ENCODE measurements at regions not wholly inside any gene's neighbourhood (a gene's known extent, or its start where the extent isn't known, plus 50 kb on each side); places are given as distances from the start of the nearest gene placed in this dataset.
"Not testable (repeated sequence)": the region's sequence is repeated elsewhere in the genome, so short reads cannot be mapped to it uniquely, and the experiment has no call there.

- no peak for DNase-seq
These were observed 220.6 kb downstream of the PTGER3 start for GRCh38 chr1:70827030-70827429.

DNA sequence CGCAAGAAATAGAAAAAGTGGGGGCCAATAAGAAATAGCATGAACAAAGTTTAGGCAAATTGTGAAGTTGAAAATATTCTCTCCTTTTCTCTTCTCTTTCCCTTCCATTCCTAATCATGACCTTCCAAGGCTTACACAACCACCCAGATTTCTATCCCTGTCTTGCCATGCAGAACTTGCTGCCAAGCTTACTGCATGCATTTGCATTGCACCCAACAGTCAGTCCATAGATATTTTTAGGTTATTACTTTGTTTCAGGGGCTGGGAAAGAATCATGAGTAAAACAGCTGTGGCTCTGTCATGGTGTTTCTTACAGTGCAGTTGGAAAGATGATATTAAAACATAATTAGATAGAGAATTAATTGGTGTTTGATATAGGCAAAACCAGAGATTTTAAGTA is 219.4 kb downstream of the PTGER3 start:
- no peak for DNase-seq

DNA sequence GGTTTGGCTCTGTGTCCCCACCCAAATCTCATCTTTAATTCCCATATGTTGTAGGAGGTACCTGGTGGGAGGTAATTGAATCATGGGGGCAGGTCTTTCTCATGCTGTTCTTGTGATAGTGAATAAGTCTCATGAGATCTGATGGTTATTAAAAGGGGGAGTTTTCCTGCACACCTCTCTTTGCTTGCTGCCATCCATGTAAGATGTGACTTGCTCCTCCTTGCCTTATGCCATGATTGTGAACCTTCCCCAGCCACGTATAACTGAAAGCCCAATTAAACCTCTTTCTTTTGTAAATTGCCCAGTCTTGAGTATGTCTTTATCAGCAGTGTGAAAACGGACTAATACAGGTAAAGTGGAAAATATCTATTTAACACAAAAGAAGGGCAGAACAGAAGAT is 213.3 kb downstream of the PTGER3 start:
- DNase-seq: not testable (repeated sequence)

GRCh38 chr1:70836456-70836855 is 211.2 kb downstream of the PTGER3 start:
- no peak for DNase-seq

DNA sequence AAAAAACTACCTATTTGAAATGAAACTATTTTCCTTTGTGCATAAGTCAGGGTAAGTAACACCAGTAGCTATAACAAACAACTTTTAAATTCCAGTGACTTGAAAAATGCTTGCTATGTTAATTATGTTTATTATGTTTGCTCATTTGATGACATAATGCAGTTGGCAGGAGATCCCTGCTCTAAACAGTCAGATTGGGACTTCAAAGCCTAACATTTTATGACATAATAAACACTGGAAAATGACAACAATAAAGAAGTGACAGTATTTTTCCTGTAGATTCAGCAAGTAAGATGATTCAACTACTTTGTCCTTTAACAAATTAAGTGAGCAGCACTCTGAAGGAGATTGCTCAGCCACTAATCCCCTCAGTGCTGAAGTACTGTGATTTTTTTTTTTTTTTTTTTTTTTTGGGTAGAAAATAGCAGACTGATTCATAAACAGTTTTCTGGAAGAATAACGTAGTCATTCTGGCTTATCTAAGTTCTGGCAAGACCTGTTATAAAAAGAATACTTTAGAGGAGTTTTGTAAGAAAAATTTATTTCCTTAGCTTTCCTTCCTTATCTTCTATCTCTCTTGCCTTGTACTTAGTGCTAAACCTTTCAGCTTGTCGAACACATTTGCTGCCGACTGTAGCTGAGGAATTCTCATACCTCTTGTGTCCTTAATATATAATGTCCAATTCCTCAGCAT is 207.2 kb downstream of the PTGER3 start:
- no peak for DNase-seq

- DNase-seq: no peak
These were observed 205.1 kb downstream of the PTGER3 start for GRCh38 chr1:70842562-70842961.

- DNase-seq: no peak
These were observed 204.2 kb downstream of the PTGER3 start for GRCh38 chr1:70843452-70843851.

GRCh38 chr1:70847013-70847412 is 200.6 kb downstream of the PTGER3 start:
- no peak for DNase-seq

- DNase-seq: no peak
These were observed 192.4 kb downstream of the PTGER3 start for GRCh38 chr1:70855203-70855602.

DNA sequence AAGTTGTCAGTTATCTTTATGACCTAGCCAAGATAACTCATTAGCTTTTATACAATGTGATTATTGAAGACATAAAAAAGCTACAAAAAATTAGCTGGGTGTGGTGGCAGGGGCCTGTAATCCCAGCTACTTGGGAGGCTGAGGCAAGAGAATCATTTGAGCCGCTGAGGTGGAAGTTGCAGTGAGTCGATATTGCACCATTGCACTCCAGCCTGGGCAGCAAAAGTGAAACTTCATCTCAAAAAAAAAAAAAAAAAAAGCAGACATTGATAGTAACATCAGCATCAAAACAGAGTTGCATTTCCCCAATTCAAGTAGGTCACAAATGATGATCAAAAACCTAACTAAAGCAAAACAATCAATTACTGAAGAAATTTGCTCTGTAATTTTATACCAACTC is 191.4 kb downstream of the PTGER3 start:
- DNase-seq: no peak

DNA sequence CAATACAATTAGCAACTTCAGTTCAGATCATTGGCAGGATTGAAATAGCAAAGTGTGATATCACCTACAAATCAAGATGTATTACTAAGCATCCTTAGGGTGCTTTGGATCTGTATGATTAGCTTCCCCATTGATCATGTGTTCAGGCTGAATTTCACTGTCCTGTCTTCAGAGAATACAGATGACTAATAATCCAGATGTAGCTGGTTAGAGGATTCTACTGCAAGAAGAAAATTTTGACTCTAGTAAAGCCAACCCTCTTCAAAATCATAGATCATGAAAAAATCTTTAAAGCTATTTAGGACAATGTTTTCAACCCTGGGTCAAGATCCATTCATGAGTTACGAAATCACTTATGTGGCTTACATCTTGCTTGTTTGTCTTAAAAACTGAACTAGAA is 184.4 kb downstream of the PTGER3 start:
- no peak for DNase-seq

GRCh38 chr1:70864302-70864701 is 183.3 kb downstream of the PTGER3 start:
- no peak for DNase-seq

DNA sequence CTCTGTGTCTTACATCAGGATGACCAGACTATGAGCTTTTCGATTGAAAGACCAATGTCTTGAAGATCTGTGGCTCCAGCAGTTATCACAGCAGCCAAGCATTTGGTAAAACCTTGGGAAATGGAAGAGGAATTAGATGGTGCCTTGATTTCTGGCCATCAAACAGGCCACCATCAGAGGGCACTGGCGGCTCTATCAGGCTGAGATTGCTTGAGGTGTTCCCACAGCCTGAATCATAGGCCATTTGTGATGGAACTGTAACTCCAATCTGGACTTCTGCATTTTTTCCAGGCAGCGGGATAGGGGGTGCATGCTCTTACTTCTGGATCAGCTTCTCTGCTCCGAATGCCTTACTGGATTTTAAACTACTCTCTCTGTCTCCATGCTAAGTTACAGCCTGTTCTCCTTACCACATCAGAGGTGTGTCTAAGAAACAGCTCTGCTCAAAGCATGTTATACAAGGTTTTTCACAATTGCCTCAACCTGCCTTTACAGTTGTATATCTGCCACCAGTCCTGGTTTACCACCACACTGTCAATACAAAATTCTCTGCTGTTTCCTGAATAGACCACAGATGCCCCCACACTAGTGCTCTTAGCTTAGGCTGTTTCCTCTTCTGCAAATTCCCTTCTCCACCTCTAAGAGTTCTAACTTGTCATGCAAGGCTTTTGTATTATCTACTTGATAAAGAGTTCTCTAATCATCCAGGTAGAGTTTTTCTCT is 180.9 kb downstream of the PTGER3 start:
- DNase-seq: no peak

- no peak for DNase-seq
These were observed 175.8 kb downstream of the PTGER3 start for GRCh38 chr1:70871790-70872189.

- DNase-seq: no peak
These were observed 173.6 kb downstream of the PTGER3 start for GRCh38 chr1:70874063-70874462.

DNA sequence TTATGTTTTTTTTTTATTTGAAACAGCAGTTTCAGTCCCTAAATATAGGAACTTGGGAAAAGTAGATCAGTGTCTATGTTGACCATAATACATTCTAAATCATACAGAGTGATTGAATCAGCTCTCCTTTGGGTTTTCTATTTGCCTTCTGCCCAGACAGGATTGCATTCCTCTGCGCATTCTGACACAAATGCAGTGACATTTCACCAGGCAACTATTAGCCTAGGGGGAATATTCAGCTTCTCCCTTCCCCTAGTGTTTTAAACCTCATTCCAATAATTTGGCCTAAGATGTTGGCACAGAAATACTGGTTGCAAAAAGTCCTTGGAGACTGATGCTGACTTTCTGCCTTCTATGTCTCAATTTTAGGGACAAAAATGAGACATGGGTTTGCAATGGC is 172.8 kb downstream of the PTGER3 start:
- DNase-seq: no peak

- no peak for DNase-seq
These were observed 170.3 kb downstream of the PTGER3 start for GRCh38 chr1:70877343-70877742.

DNA sequence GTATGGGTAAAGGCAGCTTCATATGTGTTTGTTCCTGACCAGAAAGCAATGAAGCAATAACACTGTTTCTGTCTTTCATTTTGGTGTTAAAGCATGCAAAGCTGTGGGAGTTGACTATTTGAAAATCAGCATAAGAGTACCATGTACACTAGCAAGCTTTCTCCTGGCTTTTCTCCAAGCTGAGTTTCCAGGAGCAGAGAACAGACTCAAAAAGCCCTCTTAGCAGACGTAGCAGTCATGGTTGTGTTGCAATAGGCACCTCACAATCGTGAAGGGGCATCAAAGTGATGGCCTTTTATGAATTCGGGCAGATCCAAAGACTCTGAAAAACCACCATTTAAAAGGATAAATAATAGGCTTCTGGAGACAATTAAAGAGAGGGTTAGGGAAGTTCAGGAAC is 159.7 kb downstream of the PTGER3 start:
- no peak for DNase-seq

DNA sequence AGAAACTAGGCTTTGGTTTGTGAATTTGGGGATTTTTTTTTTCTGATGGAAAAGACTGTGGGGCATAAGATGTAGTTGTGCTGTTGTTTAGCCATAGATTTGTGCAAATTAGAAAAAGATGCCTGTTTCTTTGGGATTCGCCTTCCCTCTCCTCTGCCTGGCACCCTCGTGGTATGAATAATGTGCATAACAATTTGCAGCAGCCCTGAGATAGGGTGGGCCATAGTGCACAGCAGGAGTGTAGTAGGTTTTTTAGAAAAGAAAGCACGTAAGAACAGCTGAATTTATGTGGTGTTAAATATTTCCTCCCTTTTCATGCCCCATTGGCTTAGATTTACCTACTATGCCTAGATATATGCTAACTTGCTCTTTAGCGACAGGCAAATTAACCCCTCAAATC is 158.9 kb downstream of the PTGER3 start:
- DNase-seq: no peak

- no peak for DNase-seq
These were observed 157.2 kb downstream of the PTGER3 start for GRCh38 chr1:70890408-70890807.

DNA sequence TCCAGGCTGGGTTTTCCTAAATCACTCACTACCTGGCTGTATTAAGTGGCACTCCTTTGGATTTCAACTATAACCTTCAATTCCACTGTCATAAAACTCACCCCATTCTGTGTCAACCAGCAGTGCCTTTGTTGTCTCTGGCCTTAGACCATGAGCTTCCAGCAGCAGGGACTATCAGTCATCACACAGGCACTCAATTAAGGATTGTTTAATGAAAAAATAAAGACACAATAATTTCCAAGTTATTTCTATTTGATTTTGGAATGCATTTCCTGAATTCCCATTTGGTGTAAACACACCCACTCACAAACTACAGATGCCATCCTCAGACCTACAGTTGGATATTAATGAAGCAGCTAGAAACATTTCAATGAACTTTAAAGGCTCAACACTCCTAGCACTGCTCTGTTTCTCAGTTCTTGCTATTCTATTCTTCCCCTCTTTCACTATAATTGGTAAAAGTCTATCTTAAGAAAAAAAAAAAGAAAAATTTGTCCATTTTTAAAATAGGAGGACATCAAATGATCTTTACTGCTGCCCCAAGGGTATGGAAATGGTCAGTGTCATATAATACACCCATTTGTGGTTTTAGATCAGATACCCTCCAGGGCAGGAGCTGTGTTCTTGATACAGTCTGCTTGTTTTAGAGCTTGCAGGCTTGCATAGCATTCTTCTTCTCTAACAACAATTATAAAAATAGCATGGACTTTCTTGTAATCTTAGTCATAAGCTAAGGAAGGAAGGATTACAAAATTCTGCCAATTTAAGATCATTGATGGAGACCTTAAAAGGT is 156.4 kb downstream of the PTGER3 start:
- no peak for DNase-seq

DNA sequence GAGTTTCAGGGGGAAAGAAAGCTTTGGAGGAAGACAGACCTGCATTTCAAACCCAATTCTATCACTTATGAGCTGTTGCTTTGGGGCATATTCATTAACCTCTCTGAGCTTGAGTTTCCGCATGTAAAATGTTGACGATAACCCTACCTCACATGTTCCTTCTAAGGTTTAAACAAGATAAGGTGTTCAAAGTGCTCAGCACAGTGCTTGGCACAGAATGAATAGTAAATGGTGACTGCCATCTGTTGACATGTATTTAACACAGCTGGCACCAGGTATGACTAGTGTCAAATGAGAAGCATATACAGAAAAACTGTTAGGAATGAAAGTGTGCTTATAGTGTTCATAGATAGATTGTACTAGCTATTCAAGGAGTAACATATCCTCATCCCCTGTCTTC is 155.5 kb downstream of the PTGER3 start:
- DNase-seq: no peak

DNA sequence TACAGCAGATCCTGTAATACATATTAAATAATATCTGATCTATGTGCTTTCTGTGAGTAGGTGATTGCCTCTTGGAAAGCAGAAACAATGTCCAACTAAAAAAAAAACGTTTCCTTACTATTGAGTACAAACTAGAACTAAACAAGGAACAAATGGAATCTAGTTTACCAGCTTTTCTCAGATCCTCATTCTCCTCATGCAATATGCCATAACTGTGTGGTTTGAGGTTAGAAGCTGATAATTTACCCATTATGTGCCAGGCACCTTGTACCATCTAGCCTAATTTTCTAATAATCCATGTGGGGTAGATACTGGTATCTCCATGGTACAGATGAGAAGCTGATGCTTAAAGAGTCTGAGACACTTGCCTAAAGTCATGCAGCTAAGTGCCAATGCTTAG is 154.7 kb downstream of the PTGER3 start:
- no peak for DNase-seq

- DNase-seq: no peak
These were observed 154.2 kb downstream of the PTGER3 start for GRCh38 chr1:70893381-70893780.
